Natural killer cell treated with Interleukin-12 subunit alpha and Interleukin-12 subunit beta and Interleukin-15 and Interleukin-18, amount 100 ng/mL, for 72 hours (primary cell): ENCODE measurements at regions not wholly inside any gene's neighbourhood (a gene's known extent, or its start where the extent isn't known, plus 50 kb on each side); places are given as distances from the start of the nearest gene placed in this dataset.

ENCODE experiments used
- ATAC-seq, 2 donors: fragments of 150-1000 bp; cut with Tn5 transposase in 1 of 2; sonication (Bioruptor Pico), chemical (Tn5 transposase) in 1 of 2; 2 replicates each; pipeline ENCODE4 v1.10.0; 2021
- DNase-seq: peaks from one replicate; pipeline ENCODE4 v3.0.0; 2022; ENCODE audit warnings: low spot score
- H3K27ac Mint-ChIP-seq, 2 donors: 1 replicate in 1 of 2; 2 replicates in 1 of 2; pipeline ENCODE4 v1.8.0; 2022; ENCODE audit warnings: mixed read lengths in 2 of 2, mild to moderate bottlenecking in 1 of 2, moderate library complexity in 1 of 2
- H3K27me3 Mint-ChIP-seq, 2 donors: 1 replicate in 1 of 2; 2 replicates in 1 of 2; pipeline ENCODE4 v1.8.0; 2022; ENCODE audit warnings: mixed read lengths in 2 of 2
- H3K36me3 Mint-ChIP-seq: one replicate; pipeline ENCODE4 v1.8.0; 2022; ENCODE audit warnings: mixed read lengths
- H3K4me1 Mint-ChIP-seq, 2 donors: 1 replicate in 1 of 2; 2 replicates in 1 of 2; pipeline ENCODE4 v1.8.0; 2022; ENCODE audit warnings: low read depth in 2 of 2, mixed read lengths in 2 of 2, mild to moderate bottlenecking in 1 of 2
- H3K4me3 Mint-ChIP-seq: one replicate; pipeline ENCODE4 v1.8.0; 2022; ENCODE audit warnings: mixed read lengths
- H3K9me3 Mint-ChIP-seq: 2 replicates; pipeline ENCODE4 v1.8.0; 2022; ENCODE audit warnings: mixed read lengths

GRCh38 chr7:26526265-26526587 lies 234.6 kb downstream of the SNX10 start:
- Mint-ChIP-seq H3K27me3 (peaks cover 14 to 34% of the 10 kb centered on the region in 2 donors), H3K4me3 (no peak overlapping the region), H3K4me1 (no peaks in the 10 kb centered on the region), H3K27ac (no peak overlapping the region), H3K9me3 (no peaks in the 10 kb centered on the region), H3K36me3 (no peaks in the 10 kb centered on the region)
- no peak for ATAC-seq
- no peak for DNase-seq

DNA sequence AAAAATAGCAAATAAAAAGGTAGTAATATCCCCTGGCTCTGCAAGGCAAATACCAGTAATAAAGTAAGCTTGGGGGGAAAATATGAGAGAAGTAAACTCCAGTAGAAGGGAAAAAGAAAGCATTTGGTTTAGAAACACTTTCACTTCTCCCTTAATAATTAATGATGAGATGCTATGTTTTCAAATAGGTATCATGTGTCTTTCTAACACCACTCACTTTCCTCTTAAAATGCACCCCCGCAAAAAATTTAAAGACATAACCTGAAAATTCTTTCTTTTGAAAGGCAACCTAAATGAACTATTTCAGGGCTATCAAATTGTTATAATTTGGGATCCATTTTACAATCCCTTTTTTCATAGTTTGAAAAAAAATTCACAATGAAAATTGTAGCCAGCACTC lies 240.3 kb downstream of the SNX10 start:
- peaks cover 21 to 36% of the 10 kb centered on the region in 2 donors for H3K27me3 Mint-ChIP-seq
- no peaks in the 10 kb centered on the region for H3K4me1 Mint-ChIP-seq
- ATAC-seq: no peak

GRCh38 chr7:26532471-26532870 lies 240.8 kb downstream of the SNX10 start:
- no peak for ATAC-seq
- H3K27me3 Mint-ChIP-seq: peaks cover 26 to 41% of the 10 kb centered on the region in 2 donors
- no peaks in the 10 kb centered on the region for H3K9me3 Mint-ChIP-seq
- DNase-seq: no peak
- H3K27ac Mint-ChIP-seq: no peak overlapping the region
- no peak overlapping the region for H3K4me3 Mint-ChIP-seq
- H3K36me3 Mint-ChIP-seq: no peaks in the 10 kb centered on the region
- H3K4me1 Mint-ChIP-seq: no peaks in the 10 kb centered on the region

More for the DNA sequence above, 240.3 kb downstream of the SNX10 start:
- no peaks in the 10 kb centered on the region for H3K9me3 Mint-ChIP-seq
- H3K36me3 Mint-ChIP-seq: no peaks in the 10 kb centered on the region
- no peak overlapping the region for H3K4me3 Mint-ChIP-seq
- no peak for DNase-seq
- no peak overlapping the region for H3K27ac Mint-ChIP-seq

DNA sequence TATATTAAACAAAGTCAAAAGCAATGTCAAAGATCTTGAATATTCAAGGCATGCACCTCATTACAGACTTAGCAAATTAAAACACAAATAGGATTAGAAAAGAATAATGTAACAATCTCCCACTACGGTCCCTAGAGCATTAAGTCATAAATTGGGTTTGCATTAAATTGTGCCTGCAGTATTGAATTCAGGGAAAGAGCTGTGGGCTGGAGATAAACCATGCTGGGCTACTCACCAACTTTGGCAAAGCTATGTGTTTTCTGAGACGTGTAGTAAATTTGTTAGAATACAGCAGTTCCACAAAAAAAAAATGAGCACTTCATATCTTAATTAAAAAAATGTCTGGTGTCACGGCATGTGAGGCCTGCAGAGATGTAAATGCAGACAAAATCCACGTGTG lies 241.6 kb downstream of the SNX10 start:
- H3K36me3 Mint-ChIP-seq: no peaks in the 10 kb centered on the region
- no peak for DNase-seq
- no peaks in the 10 kb centered on the region for H3K4me1 Mint-ChIP-seq
- ATAC-seq: no peak
- peaks cover 32 to 49% of the 10 kb centered on the region in 2 donors for H3K27me3 Mint-ChIP-seq
- H3K4me3 Mint-ChIP-seq: no peak overlapping the region
- H3K9me3 Mint-ChIP-seq: no peaks in the 10 kb centered on the region
- H3K27ac Mint-ChIP-seq: no peak overlapping the region

GRCh38 chr7:26534649-26535482 lies 243.2 kb downstream of the SNX10 start:
- ATAC-seq (peak in 1 of 2 donors; percentile 34), DNase-seq (no peak)
- Mint-ChIP-seq H3K9me3 (no peaks in the 10 kb centered on the region), H3K27ac (no peak overlapping the region), H3K27me3 (peaks cover 39 to 54% of the 10 kb centered on the region in 2 donors), H3K4me1 (no peaks in the 10 kb centered on the region), H3K4me3 (no peak overlapping the region), H3K36me3 (no peaks in the 10 kb centered on the region)

GRCh38 chr7:26535483-26536007 lies 243.9 kb downstream of the SNX10 start:
- peaks cover 39 to 54% of the 10 kb centered on the region in 2 donors for H3K27me3 Mint-ChIP-seq
- no peaks in the 10 kb centered on the region for H3K4me1 Mint-ChIP-seq

GRCh38 chr7:26538216-26538615 lies 246.6 kb downstream of the SNX10 start:
- no peak for ATAC-seq
- H3K4me1 Mint-ChIP-seq: no peaks in the 10 kb centered on the region
- H3K27me3 Mint-ChIP-seq: peaks cover 40 to 53% of the 10 kb centered on the region in 2 donors
- H3K4me3 Mint-ChIP-seq: no peak overlapping the region
- no peak for DNase-seq
- no peaks in the 10 kb centered on the region for H3K36me3 Mint-ChIP-seq
- H3K27ac Mint-ChIP-seq: no peak overlapping the region
- no peaks in the 10 kb centered on the region for H3K9me3 Mint-ChIP-seq

More at GRCh38 chr7:26535483-26536007, 243.9 kb downstream of the SNX10 start:
- Mint-ChIP-seq H3K36me3 (no peaks in the 10 kb centered on the region), H3K4me3 (no peak overlapping the region), H3K9me3 (no peaks in the 10 kb centered on the region), H3K27ac (no peak overlapping the region)
- ATAC-seq: no peak
- no peak for DNase-seq

GRCh38 chr7:26538689-26539088 lies 247.0 kb downstream of the SNX10 start:
- Mint-ChIP-seq H3K4me1 (no peaks in the 10 kb centered on the region), H3K27ac (no peak overlapping the region), H3K36me3 (no peaks in the 10 kb centered on the region), H3K9me3 (no peaks in the 10 kb centered on the region), H3K27me3 (peaks cover 43 to 51% of the 10 kb centered on the region in 2 donors), H3K4me3 (no peak overlapping the region)
- no peak for ATAC-seq
- no peak for DNase-seq

DNA sequence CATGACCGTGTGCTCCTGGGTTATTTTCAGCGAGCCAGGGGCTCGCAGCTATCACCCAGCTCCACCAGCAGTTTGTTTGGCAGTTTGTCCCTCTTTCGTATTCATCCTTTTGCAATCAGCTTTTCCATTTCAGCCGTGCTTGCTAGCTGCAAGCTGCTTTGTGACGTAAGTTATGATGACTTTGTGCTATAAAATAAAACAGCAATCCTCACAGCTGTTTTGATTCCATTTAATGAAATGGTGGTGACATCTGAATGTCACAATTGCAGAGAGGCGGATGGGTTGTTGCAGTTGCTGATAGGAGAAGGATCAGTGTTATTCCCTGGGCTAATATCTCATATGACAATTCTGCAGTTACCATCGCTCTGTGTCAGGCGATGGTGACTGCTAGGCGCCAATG lies 251.7 kb downstream of the SNX10 start:
- H3K36me3 Mint-ChIP-seq: no peaks in the 10 kb centered on the region
- H3K27ac Mint-ChIP-seq: no peak overlapping the region
- ATAC-seq (no peak), DNase-seq (no peak)
- no peaks in the 10 kb centered on the region for H3K4me1 Mint-ChIP-seq
- no peak overlapping the region for H3K4me3 Mint-ChIP-seq
- peaks cover 20 to 37% of the 10 kb centered on the region in 2 donors for H3K27me3 Mint-ChIP-seq
- H3K9me3 Mint-ChIP-seq: no peaks in the 10 kb centered on the region

- peaks cover 20 to 36% of the 10 kb centered on the region in 2 donors for H3K27me3 Mint-ChIP-seq
- no peaks in the 10 kb centered on the region for H3K9me3 Mint-ChIP-seq
- no peak for ATAC-seq
- no peak overlapping the region for H3K4me3 Mint-ChIP-seq
- H3K4me1 Mint-ChIP-seq: no peaks in the 10 kb centered on the region
- no peak for DNase-seq
- no peak overlapping the region for H3K27ac Mint-ChIP-seq
- no peaks in the 10 kb centered on the region for H3K36me3 Mint-ChIP-seq
These were observed 252.3 kb downstream of the SNX10 start for GRCh38 chr7:26543951-26544350.

- no peak overlapping the region for H3K27ac Mint-ChIP-seq
- no peak for ATAC-seq
- no peaks in the 10 kb centered on the region for H3K4me1 Mint-ChIP-seq
- no peak for DNase-seq
- no peaks in the 10 kb centered on the region for H3K36me3 Mint-ChIP-seq
- no peak overlapping the region for H3K4me3 Mint-ChIP-seq
- peaks cover 18 to 27% of the 10 kb centered on the region in 2 donors for H3K27me3 Mint-ChIP-seq
- H3K9me3 Mint-ChIP-seq: no peaks in the 10 kb centered on the region
These were observed 254.9 kb downstream of the SNX10 start for GRCh38 chr7:26546508-26547053.

GRCh38 chr7:26547156-26547555 lies 255.5 kb downstream of the SNX10 start:
- Mint-ChIP-seq H3K9me3 (no peaks in the 10 kb centered on the region), H3K27ac (no peak overlapping the region), H3K27me3 (peaks cover 20 to 28% of the 10 kb centered on the region in 2 donors), H3K36me3 (no peaks in the 10 kb centered on the region), H3K4me3 (no peak overlapping the region), H3K4me1 (no peaks in the 10 kb centered on the region)
- ATAC-seq (no peak), DNase-seq (no peak)

DNA sequence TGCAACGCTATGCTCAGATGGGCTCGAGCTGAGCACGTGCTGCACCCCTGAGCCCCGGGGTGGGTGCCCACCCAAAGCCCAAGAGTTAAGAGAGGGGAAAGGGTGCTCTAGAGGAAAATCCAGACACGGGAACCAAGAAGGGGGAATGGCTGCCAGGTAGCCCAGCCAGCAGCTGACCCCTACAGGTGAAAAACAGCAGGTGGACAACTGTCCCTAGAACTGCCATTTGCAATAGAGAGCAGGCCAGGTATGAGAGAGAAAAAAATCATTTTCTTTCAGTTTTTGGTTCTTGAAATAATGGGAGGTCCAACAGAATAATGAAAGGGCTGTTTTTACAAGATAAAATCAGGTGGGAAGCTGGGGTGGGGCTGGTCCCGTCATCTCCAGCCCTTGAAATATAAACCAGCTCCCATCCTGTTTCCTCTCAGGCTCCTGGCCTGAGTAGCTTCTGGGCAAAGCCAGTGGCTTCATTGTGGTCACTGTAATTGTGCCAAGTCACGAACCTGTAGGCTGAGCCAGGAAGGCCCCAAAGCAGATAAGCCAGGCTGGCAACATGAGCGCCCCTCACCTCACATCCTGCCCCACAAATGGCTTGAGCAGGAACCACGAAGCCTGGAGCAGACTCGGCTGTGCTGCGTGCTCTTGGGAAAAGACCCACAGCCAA lies 257.8 kb downstream of the SNX10 start:
- Mint-ChIP-seq H3K27ac (no peak overlapping the region), H3K9me3 (no peaks in the 10 kb centered on the region), H3K36me3 (no peaks in the 10 kb centered on the region), H3K27me3 (peaks cover 23 to 47% of the 10 kb centered on the region in 2 donors), H3K4me3 (no peak overlapping the region), H3K4me1 (peaks cover 0 to 4% of the 10 kb centered on the region in 2 donors)
- DNase-seq: no peak
- ATAC-seq: no peak

DNA sequence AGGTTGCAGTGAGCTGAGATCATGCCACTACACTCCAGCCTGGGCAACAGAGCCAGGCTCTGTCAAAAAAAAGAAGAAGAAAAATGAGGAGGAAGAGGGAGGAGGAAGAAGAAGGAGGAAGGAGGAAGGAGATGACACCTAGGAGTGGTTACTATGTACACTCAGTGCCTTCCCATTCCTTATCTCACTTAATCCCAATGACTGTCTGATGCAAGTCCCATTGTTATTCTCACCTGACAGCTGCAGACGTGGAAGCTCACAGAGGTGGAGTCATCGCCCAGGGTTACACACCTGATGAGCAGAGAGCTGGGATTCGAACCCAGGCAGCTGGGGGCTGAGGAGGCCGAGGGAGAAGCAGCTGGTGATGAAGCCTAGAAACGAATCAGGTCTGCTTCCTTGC lies 258.8 kb downstream of the SNX10 start:
- H3K9me3 Mint-ChIP-seq: no peaks in the 10 kb centered on the region
- peaks cover 0 to 4% of the 10 kb centered on the region in 2 donors for H3K4me1 Mint-ChIP-seq
- H3K27ac Mint-ChIP-seq: no peak overlapping the region
- no peak overlapping the region for H3K4me3 Mint-ChIP-seq
- peaks cover 26 to 53% of the 10 kb centered on the region in 2 donors for H3K27me3 Mint-ChIP-seq
- no peaks in the 10 kb centered on the region for H3K36me3 Mint-ChIP-seq
- ATAC-seq: no peak
- DNase-seq: no peak
